Neutrophil (primary cell): ENCODE measurements at regions not wholly inside any gene's neighbourhood (a gene's known extent, or its start where the extent isn't known, plus 50 kb on each side); places are given as distances from the start of the nearest gene placed in this dataset.

Experiments
- H3K27ac ChIP-seq: fragments of 200-600 bp; sonication (generic); 2 replicates; pipeline ENCODE4 v1.5.1; 2016; ENCODE audit warnings: mild to moderate bottlenecking, moderate library complexity
- H3K27me3 ChIP-seq: fragments of 200-600 bp; sonication (generic); 2 replicates; pipeline ENCODE4 v1.6.0; 2016; ENCODE audit warnings: mild to moderate bottlenecking
- H3K36me3 ChIP-seq: fragments of 200-600 bp; sonication (generic); 2 replicates; pipeline ENCODE4 v1.5.1; 2017
- H3K4me1 ChIP-seq, 2 experiments: fragments of 200-600 bp in 1 of 2; sonication (generic) in 1 of 2; 1 replicate in 1 of 2; 2 replicates in 1 of 2; pipeline versions ENCODE4 v1.5.1 to v1.6.1; 2013 to 2016; ENCODE audit warnings: low read depth in 1 of 2, low read length in 1 of 2, mild to moderate bottlenecking in 1 of 2, moderate library complexity in 1 of 2; ENCODE audit not compliant: control insufficient read depth in 1 of 2, insufficient read depth in 1 of 2
- H3K4me3 ChIP-seq, 2 experiments: fragments of 200-600 bp in 1 of 2; sonication (generic) in 1 of 2; 1 replicate in 1 of 2; 2 replicates in 1 of 2; pipeline ENCODE4 v1.5.1; 2013 to 2016; ENCODE audit warnings: low read depth in 1 of 2, low read length in 1 of 2, mild to moderate bottlenecking in 1 of 2, moderate library complexity in 1 of 2
- H3K9me3 ChIP-seq: fragments of 200-600 bp; sonication (generic); 2 replicates; pipeline ENCODE4 v1.5.1; 2016
- TF ChIP-seq, protein P1 (sequence below): fragments of 200-600 bp; sonication (generic); IDR thresholded peaks from 2 replicates; pipeline ENCODE4 v1.5.1; 2016; ENCODE audit warnings: antibody characterized with exemption

DNA sequence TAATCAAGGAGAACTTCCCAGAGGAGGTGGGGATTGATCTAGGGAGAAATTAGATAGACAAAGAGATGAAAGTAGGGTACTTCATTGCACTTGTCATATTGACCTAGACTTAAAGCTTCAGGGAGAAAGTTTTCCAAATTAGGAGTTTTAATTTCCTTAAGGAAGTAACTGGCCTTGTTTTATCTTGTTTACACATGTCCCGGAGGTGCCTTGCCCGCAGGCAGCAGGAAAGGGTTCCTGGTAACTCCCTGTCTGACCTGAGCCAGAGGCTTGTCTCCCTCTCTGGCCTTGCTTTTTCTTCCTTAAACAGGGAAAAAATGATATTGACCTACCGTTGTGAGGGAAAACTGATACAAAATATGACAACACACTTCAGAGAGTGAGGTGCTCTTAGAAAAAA, 181.6 kb downstream of the EVX1 start:
- no peaks in the 10 kb centered on the region for H3K36me3 ChIP-seq
- TF ChIP-seq, protein P1, sequence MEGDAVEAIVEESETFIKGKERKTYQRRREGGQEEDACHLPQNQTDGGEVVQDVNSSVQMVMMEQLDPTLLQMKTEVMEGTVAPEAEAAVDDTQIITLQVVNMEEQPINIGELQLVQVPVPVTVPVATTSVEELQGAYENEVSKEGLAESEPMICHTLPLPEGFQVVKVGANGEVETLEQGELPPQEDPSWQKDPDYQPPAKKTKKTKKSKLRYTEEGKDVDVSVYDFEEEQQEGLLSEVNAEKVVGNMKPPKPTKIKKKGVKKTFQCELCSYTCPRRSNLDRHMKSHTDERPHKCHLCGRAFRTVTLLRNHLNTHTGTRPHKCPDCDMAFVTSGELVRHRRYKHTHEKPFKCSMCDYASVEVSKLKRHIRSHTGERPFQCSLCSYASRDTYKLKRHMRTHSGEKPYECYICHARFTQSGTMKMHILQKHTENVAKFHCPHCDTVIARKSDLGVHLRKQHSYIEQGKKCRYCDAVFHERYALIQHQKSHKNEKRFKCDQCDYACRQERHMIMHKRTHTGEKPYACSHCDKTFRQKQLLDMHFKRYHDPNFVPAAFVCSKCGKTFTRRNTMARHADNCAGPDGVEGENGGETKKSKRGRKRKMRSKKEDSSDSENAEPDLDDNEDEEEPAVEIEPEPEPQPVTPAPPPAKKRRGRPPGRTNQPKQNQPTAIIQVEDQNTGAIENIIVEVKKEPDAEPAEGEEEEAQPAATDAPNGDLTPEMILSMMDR: no peak
- H3K9me3 ChIP-seq: no peaks in the 10 kb centered on the region
- no peak overlapping the region for H3K27ac ChIP-seq
- no peaks in the 10 kb centered on the region for H3K4me1 ChIP-seq
- peaks cover 6% of the 10 kb centered on the region for H3K27me3 ChIP-seq
- H3K4me3 ChIP-seq: no peak overlapping the region

- no peak overlapping the region for H3K27ac ChIP-seq
- H3K9me3 ChIP-seq: no peaks in the 10 kb centered on the region
- TF ChIP-seq, protein P1: no peak
- H3K27me3 ChIP-seq: peaks cover 6% of the 10 kb centered on the region
- H3K36me3 ChIP-seq: no peaks in the 10 kb centered on the region
- no peaks in the 10 kb centered on the region for H3K4me1 ChIP-seq
- H3K4me3 ChIP-seq: no peak overlapping the region
These were observed 182.1 kb downstream of the EVX1 start for GRCh38 chr7:27424749-27425148.

DNA sequence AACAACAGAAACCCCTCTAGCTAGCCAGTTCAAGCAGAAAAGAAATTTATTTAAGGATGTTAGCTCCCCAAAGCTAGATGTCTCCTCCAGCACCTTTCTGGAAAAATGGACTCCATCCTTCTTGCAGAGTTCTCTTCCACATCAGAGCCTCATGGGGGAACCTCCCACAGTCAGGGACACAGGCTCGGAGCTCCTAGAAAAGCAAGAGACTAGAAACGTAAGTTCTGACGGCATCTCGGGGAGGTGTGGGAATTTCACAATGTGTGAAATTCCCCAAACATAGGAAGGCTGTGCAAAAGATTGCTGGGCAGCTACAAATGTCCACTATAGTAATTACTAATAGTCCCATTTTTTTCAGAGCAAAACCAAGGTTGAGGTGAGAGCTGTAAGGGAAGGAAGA, 184.8 kb downstream of the EVX1 start:
- peaks cover 6% of the 10 kb centered on the region for H3K27me3 ChIP-seq
- no peaks in the 10 kb centered on the region for H3K36me3 ChIP-seq
- TF ChIP-seq, protein P1: no peak
- H3K4me3 ChIP-seq: no peak overlapping the region
- no peaks in the 10 kb centered on the region for H3K4me1 ChIP-seq
- no peaks in the 10 kb centered on the region for H3K9me3 ChIP-seq
- H3K27ac ChIP-seq: no peak overlapping the region

GRCh38 chr7:27430105-27430504, 187.5 kb downstream of the EVX1 start:
- H3K4me1 ChIP-seq: no peaks in the 10 kb centered on the region
- no peak overlapping the region for H3K4me3 ChIP-seq
- peaks cover 11% of the 10 kb centered on the region for H3K27me3 ChIP-seq
- TF ChIP-seq, protein P1: no peak
- no peaks in the 10 kb centered on the region for H3K9me3 ChIP-seq
- no peaks in the 10 kb centered on the region for H3K36me3 ChIP-seq
- H3K27ac ChIP-seq: no peak overlapping the region

DNA sequence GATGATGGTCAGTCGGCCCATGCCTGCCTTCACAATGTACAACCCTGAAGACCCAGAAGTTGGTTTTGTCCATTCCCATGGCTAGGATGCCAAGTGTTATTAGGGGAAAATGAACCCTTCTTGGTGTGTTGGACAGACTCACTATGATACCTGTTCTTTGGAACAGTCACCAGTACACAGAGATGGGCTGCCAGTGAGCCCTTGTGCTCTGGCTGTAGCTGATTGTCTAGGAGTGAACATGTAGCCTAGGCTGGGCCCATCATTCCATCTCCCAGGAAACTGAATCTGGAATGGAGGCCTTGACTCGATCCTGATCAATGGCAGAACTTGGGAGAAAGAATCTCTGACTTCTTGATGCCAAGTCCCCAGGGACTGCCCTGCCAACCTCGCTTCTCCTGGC, 188.9 kb downstream of the EVX1 start:
- Histone ChIP-seq H3K9me3 (no peaks in the 10 kb centered on the region), H3K36me3 (no peaks in the 10 kb centered on the region), H3K4me1 (no peaks in the 10 kb centered on the region), H3K27me3 (peaks cover 13% of the 10 kb centered on the region), H3K27ac (no peak overlapping the region), H3K4me3 (no peak overlapping the region)
- TF ChIP-seq, protein P1: no peak

GRCh38 chr7:27433581-27433980, 191.0 kb downstream of the EVX1 start:
- Histone ChIP-seq H3K36me3 (no peaks in the 10 kb centered on the region), H3K4me3 (no peak overlapping the region)
- TF ChIP-seq, protein P1: no peak

More at GRCh38 chr7:27433581-27433980, 191.0 kb downstream of the EVX1 start:
- Histone ChIP-seq H3K4me1 (no peaks in the 10 kb centered on the region), H3K27ac (no peak overlapping the region), H3K27me3 (peaks cover 11% of the 10 kb centered on the region), H3K9me3 (no peaks in the 10 kb centered on the region)
